HG02943 (cell line): ENCODE measurements at regions not wholly inside any gene's neighbourhood (a gene's known extent, or its start where the extent isn't known, plus 50 kb on each side); places are given as distances from the start of the nearest gene placed in this dataset.
"Not testable (repeated sequence)": the region's sequence is repeated elsewhere in the genome, so short reads cannot be mapped to it uniquely, and the experiment has no call there.

Experiments used
- ATAC-seq: cut with Tn5 transposase; IDR thresholded peaks from one replicate; pipeline ENCODE4 v1.9.1; 2021; ENCODE audit warnings: mild to moderate bottlenecking, low read depth, moderate library complexity; ENCODE audit not compliant: unreplicated experiment

DNA sequence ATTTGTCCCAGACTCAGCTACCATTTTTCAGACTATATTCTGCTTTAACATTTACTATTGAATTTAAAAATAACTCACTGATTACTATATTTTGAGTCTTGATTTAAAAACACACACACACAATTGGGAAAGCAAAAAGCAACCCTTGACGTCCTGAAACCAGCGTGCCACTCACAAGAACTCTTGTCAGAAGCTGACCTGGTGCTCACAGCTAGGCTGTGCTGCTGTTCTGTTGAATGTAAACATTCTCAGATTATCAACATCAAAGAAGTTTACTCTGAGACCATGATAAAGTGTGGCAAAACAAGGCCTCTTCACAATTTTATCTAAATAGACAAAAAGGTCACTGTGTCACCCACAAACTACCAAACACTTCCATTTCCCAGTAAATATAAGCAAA, 62.6 kb upstream of the CACNA2D1 start:
- no peak for ATAC-seq

DNA sequence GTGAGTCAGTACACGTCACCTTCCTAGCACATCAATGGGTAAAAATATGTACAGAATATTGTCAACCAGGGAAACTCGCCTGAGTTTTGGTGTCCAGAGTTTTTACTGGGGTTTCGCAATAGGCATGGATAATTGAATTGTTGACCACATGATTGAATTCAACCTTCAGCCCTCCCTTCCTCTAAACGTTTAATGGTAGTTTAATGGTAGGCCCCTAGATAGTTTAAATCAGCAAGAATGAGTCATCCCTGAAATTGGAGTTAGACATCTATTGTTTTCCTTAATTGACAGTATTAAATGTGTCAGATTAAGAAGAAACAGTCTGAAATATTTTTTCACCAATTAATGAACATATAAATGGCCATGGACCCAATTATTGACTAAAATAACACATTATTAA, 57.8 kb upstream of the CACNA2D1 start:
- ATAC-seq = no peak

DNA sequence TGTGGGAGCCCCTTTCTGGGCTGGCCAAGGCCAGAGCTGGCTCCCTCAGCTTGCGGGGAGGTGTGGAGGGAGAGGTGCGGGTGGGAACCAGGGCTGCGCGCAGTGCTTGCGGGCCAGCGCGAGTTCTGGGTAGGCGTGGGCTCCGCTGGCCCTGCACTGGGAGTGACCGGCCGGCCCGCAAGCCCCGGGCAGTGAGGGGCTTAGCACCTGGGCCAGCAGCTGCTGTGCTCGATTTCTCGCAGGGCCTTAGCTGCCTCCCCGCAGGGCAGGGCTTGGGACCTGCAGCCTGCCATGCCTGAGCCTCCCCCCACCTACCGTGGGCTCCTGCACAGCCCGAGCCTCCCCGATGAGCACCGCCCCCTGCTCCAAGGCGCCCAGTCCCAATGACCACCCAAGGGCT, 56.0 kb upstream of the CACNA2D1 start:
- not testable (repeated sequence) for ATAC-seq

DNA sequence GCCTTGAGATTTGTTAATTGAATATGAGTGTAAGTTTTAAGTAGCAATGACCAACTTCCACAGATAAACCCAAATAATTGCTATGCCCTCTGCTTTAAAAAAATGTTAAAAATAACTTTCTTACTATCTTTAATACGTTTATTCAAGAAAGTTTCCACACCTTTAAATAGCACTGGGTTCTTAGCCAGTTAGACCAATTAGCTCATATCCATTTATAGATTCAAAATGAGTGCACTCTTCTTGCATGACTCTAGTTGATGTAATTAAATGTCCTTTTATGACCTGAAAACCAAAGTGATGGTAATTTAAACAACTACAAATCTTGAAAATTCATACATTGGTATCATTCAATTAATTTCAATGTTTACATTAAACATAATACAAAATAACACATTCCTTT, 50.8 kb upstream of the CACNA2D1 start:
- no peak for ATAC-seq
